Left lung (tissue), 4 donors: ENCODE measurements at regions not wholly inside any gene's neighbourhood (a gene's known extent, or its start where the extent isn't known, plus 50 kb on each side); places are given as distances from the start of the nearest gene placed in this dataset.

Source experiments
- ATAC-seq: fragments of 200-7000 bp; cut with Tn5 transposase; one replicate; pipeline ENCODE4 v1.9.1; 2020; ENCODE audit warnings: moderate library complexity
- DNase-seq, 4 donors: peaks; one replicate each; pipeline ENCODE4 v3.0.0-alpha.2; 2013 to 2020
- H3K27ac ChIP-seq, 2 donors: fragments of 200-600 bp; sonication (generic) in 1 of 2; one replicate each; pipeline versions ENCODE4 v1.5.0 to v1.8.0; 2020 to 2021
- H3K27me3 ChIP-seq, 2 donors: fragments of 200-600 bp; sonication (generic) in 1 of 2; one replicate each; pipeline versions ENCODE4 v1.5.0 to v1.8.0; 2020 to 2021
- H3K36me3 ChIP-seq, 2 donors: fragments of 200-600 bp; sonication (generic) in 1 of 2; one replicate each; pipeline versions ENCODE4 v1.5.0 to v1.8.0; 2020 to 2021
- H3K4me1 ChIP-seq, 2 donors: fragments of 200-600 bp; one replicate each; pipeline ENCODE4 v1.8.0; 2021
- H3K4me3 ChIP-seq, 2 donors: fragments of 200-600 bp; sonication (generic) in 1 of 2; one replicate each; pipeline versions ENCODE4 v1.5.0 to v1.8.0; 2020 to 2021; ENCODE audit warnings: mild to moderate bottlenecking in 1 of 2
- H3K9me3 ChIP-seq, 2 donors: fragments of 200-600 bp; sonication (generic) in 1 of 2; one replicate each; pipeline versions ENCODE4 v1.5.0 to v1.8.0; 2020 to 2021
- CTCF ChIP-seq, 2 donors: fragments of 200-600 bp; sonication (generic) in 1 of 2; IDR thresholded peaks; one replicate each; pipeline versions ENCODE4 v1.5.0 to v1.8.0; 2021; ENCODE audit warnings: antibody characterized with exemption in 2 of 2
- intact Hi-C, 2 donors: fragments of 100-400 bp; cut with DNase I; formaldehyde crosslinking; loops; one replicate each; pipeline versions ENCODE4 v1.11.2 to v1.14.2; 2022
- donor health status: DM: no; HTN: yes; CAD: no.
- donor health status: DM: no; HTN: no; CAD: no.

- Histone ChIP-seq H3K27ac (no peak overlapping the region), H3K4me1 (no peaks in the 10 kb centered on the region), H3K4me3 (no peak overlapping the region), H3K36me3 (no peaks in the 10 kb centered on the region), H3K9me3 (no peaks in the 10 kb centered on the region), H3K27me3 (no peaks in the 10 kb centered on the region)
- DNase-seq (no peak), ATAC-seq (no peak)
- TF ChIP-seq CTCF (IDR thresholded peaks at IDR 0.05) = no peak
- intact Hi-C loops = no loop called here
Observed at GRCh38 chr4:58983887-58984286, 1873.7 kb upstream of the IGFBP7 start.

DNA sequence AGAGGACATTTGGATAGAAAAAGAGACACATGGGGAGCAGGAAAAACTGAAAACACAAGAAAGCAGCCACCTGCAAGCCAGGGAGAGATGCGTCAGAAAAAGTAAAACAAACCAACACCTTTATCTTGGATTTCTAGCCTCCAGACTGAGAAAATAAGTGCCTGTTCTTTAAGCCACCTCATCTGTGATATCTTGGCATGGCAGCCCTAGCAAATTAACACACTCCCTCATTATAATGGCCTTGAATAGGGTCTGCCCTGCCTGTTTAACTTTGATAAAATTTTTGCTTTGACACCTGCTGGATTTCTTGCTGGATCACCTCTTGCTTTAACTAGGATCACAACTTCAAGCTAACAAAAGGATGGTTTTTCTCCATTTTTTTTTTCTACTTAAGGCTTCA lies 1892.0 kb upstream of the IGFBP7 start:
- intact Hi-C loops = no loop called here
- Histone ChIP-seq H3K4me1 (no peaks in the 10 kb centered on the region), H3K9me3 (no peaks in the 10 kb centered on the region), H3K4me3 (no peak overlapping the region), H3K27ac (no peak overlapping the region), H3K27me3 (no peaks in the 10 kb centered on the region), H3K36me3 (no peaks in the 10 kb centered on the region)
- ATAC-seq (no peak), DNase-seq (no peak)
- TF ChIP-seq CTCF (IDR thresholded peaks at IDR 0.05) = no peak

- no peaks in the 10 kb centered on the region for H3K27me3 ChIP-seq
- peaks cover 0 to 3% of the 10 kb centered on the region in 2 donors for H3K9me3 ChIP-seq
- H3K4me1 ChIP-seq = no peaks in the 10 kb centered on the region
- H3K36me3 ChIP-seq = no peaks in the 10 kb centered on the region
- intact Hi-C loops = no loop called here
- H3K27ac ChIP-seq = no peak overlapping the region
- DNase-seq (no peak), ATAC-seq (no peak)
- H3K4me3 ChIP-seq = no peak overlapping the region
- TF ChIP-seq CTCF (IDR thresholded peaks at IDR 0.05) = no peak
Observed at GRCh38 chr4:59024257-59024656, 1914.1 kb upstream of the IGFBP7 start.

- no peak for TF ChIP-seq CTCF (IDR thresholded peaks at IDR 0.05)
- Histone ChIP-seq H3K9me3 (no peaks in the 10 kb centered on the region), H3K4me3 (no peak overlapping the region), H3K27me3 (no peaks in the 10 kb centered on the region), H3K4me1 (no peaks in the 10 kb centered on the region), H3K27ac (no peak overlapping the region), H3K36me3 (no peaks in the 10 kb centered on the region)
- ATAC-seq (no peak), DNase-seq (no peak)
- intact Hi-C loops = no loop called here
Observed at GRCh38 chr4:59037812-59038211, 1927.6 kb upstream of the IGFBP7 start.

DNA sequence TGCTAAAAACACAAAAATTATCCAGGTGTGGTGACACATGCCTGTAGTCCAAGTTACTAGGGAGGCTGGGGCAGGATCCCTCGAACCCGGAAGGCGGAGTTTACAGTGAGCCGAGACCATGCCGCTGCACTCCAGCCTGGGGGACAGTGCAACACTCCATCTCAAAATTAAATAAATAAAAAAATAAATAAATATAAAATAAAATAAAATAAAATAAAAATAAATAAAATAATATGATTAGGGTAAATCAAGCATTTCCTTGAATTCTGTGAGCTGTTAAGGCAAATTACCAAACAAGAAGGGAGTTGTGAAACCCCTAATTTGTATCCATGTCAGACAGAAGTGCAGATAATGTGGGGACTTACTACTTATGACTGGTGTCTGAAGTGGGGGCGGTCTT lies 1928.9 kb upstream of the IGFBP7 start:
- ATAC-seq (no peak), DNase-seq (no peak)
- intact Hi-C loops = no loop called here
- no peak overlapping the region for H3K27ac ChIP-seq
- H3K4me3 ChIP-seq = no peak overlapping the region
- no peak for TF ChIP-seq CTCF (IDR thresholded peaks at IDR 0.05)
- H3K27me3 ChIP-seq = no peaks in the 10 kb centered on the region
- H3K4me1 ChIP-seq = no peaks in the 10 kb centered on the region
- H3K36me3 ChIP-seq = no peaks in the 10 kb centered on the region
- H3K9me3 ChIP-seq = no peaks in the 10 kb centered on the region
